Endodermal cell (in vitro differentiated cells): ENCODE measurements at regions not wholly inside any gene's neighbourhood (a gene's known extent, or its start where the extent isn't known, plus 50 kb on each side); places are given as distances from the start of the nearest gene placed in this dataset.

Experiments
- DNase-seq: peaks from one replicate; pipeline ENCODE4 v3.0.0-alpha.2; 2017
- H3K27ac ChIP-seq: 2 replicates; pipeline ENCODE4 v1.5.1; 2013; ENCODE audit warnings: mild to moderate bottlenecking, low read depth, low read length, moderate library complexity
- H3K27me3 ChIP-seq: 2 replicates; pipeline ENCODE4 v1.6.1; 2013; ENCODE audit warnings: mild to moderate bottlenecking, low read length, moderate library complexity; ENCODE audit not compliant: insufficient read depth, control insufficient read depth, poor library complexity, severe bottlenecking
- H3K36me3 ChIP-seq: 2 replicates; pipeline ENCODE4 v1.7.0; 2013; ENCODE audit warnings: mild to moderate bottlenecking, low read length, moderate library complexity; ENCODE audit not compliant: control insufficient read depth, insufficient read depth
- H3K4me1 ChIP-seq: one replicate; pipeline ENCODE4 v1.7.0; 2013; ENCODE audit warnings: low read length; ENCODE audit not compliant: control insufficient read depth, insufficient read depth
- H3K4me3 ChIP-seq: 2 replicates; pipeline ENCODE4 v1.5.1; 2013; ENCODE audit warnings: mild to moderate bottlenecking, low read length, moderate library complexity
- H3K9ac ChIP-seq: 2 replicates; pipeline ENCODE4 v1.6.1; 2013; ENCODE audit warnings: mild to moderate bottlenecking, low read length, moderate library complexity; ENCODE audit not compliant: poor library complexity, severe bottlenecking; ENCODE audit errors: extremely low read depth
- H3K9me3 ChIP-seq: 2 replicates; pipeline ENCODE4 v1.6.1; 2013; ENCODE audit warnings: mild to moderate bottlenecking, low read length, moderate library complexity; ENCODE audit not compliant: control insufficient read depth
- H3K27ac Mint-ChIP-seq: 2 replicates; pipeline ENCODE4 v1.8.0; 2020; ENCODE audit warnings: mixed read lengths
- H3K27me3 Mint-ChIP-seq: 2 replicates; pipeline ENCODE4 v1.8.0; 2021; ENCODE audit warnings: mild to moderate bottlenecking, mixed read lengths; ENCODE audit not compliant: insufficient read depth
- H3K36me3 Mint-ChIP-seq: 2 replicates; pipeline ENCODE4 v1.8.0; 2020; ENCODE audit warnings: low read depth, mixed read lengths
- H3K4me1 Mint-ChIP-seq: 2 replicates; pipeline ENCODE4 v1.8.0; 2020; ENCODE audit warnings: mixed read lengths
- H3K4me3 Mint-ChIP-seq: 2 replicates; pipeline ENCODE4 v1.8.0; 2020; ENCODE audit warnings: mild to moderate bottlenecking, moderate library complexity, mixed read lengths
- H3K9me3 Mint-ChIP-seq: 2 replicates; pipeline ENCODE4 v1.8.0; 2020; ENCODE audit warnings: mild to moderate bottlenecking, mixed read lengths
- CTCF ChIP-seq: fragments of 200-600 bp; sonication (generic); conservative IDR thresholded peaks from 2 replicates; pipeline ENCODE4 v1.5.0; 2021; ENCODE audit warnings: antibody characterized with exemption, mild to moderate bottlenecking
- WGBS, 2 experiments: methylation state at CpG; one replicate each; pipeline versions ENCODE4 v1.1.5 to v1.1.7; 2013; ENCODE audit warnings: missing lambda C conversion rate in 2 of 2, mixed read lengths in 1 of 2; ENCODE audit not compliant: insufficient coverage in 1 of 2, insufficient read length in 1 of 2; 5-methylcytosine and 5-hydroxymethylcytosine counted together

GRCh38 chr15:49734831-49735508 lies 114.1 kb downstream of the DTWD1 start:
- peaks cover 41% of the 10 kb centered on the region for H3K4me1 Mint-ChIP-seq
- Histone ChIP-seq H3K27me3 (no peaks in the 10 kb centered on the region), H3K27ac (no peak overlapping the region), H3K9ac (no peak overlapping the region), H3K4me1 (peaks cover 10% of the 10 kb centered on the region), H3K36me3 (no peaks in the 10 kb centered on the region), H3K9me3 (no peaks in the 10 kb centered on the region), H3K4me3 (no peak overlapping the region)
- TF ChIP-seq CTCF = no peak
- H3K4me3 Mint-ChIP-seq = no peak overlapping the region
- H3K27me3 Mint-ChIP-seq = no peaks in the 10 kb centered on the region
- no peaks in the 10 kb centered on the region for H3K36me3 Mint-ChIP-seq
- DNase-seq = no peak
- no peak overlapping the region for H3K27ac Mint-ChIP-seq
- H3K9me3 Mint-ChIP-seq = no peaks in the 10 kb centered on the region
- 93% methylated on average over 4 of the region's 4 CpGs; no CpG with 5 or more reads in 1 of the 2 experiments for WGBS, 2 experiments

- peaks cover 10% of the 10 kb centered on the region for H3K4me1 ChIP-seq
- H3K4me3 ChIP-seq = no peak overlapping the region
- H3K36me3 ChIP-seq = no peaks in the 10 kb centered on the region
- H3K27ac Mint-ChIP-seq = no peak overlapping the region
- no peak overlapping the region for H3K4me3 Mint-ChIP-seq
- no peaks in the 10 kb centered on the region for H3K36me3 Mint-ChIP-seq
- no peaks in the 10 kb centered on the region for H3K9me3 Mint-ChIP-seq
- no peak for DNase-seq
- H3K27ac ChIP-seq = no peak overlapping the region
- H3K4me1 Mint-ChIP-seq = peaks cover 30% of the 10 kb centered on the region
- no peak overlapping the region for H3K9ac ChIP-seq
- H3K9me3 ChIP-seq = no peaks in the 10 kb centered on the region
- TF ChIP-seq CTCF = no peak
- H3K27me3 Mint-ChIP-seq = no peaks in the 10 kb centered on the region
- no peaks in the 10 kb centered on the region for H3K27me3 ChIP-seq
These were observed 116.3 kb downstream of the DTWD1 start for GRCh38 chr15:49737127-49737526.

DNA sequence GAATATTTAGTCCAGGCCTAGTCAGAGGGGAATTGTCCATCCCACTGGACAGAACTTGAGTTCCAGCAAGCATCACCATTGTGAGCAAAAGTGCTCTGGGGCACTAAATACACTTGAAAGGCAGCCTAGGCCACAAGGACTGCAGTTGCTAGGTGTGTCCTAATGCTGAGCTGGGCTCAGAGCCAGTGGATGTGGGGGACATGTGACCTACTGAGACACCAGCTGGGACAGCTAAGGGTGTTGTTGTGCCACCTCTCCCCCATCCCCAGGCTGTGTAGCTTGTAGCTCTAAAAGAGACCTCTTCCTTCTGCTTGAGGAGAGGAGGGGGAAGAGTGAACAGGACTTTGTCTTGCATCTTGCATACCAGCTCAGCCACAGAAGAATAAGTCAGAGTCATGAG lies 120.9 kb downstream of the DTWD1 start:
- H3K9me3 ChIP-seq = no peaks in the 10 kb centered on the region

More for the DNA sequence above, 120.9 kb downstream of the DTWD1 start:
- H3K27me3 Mint-ChIP-seq = peaks cover 1% of the 10 kb centered on the region
- DNase-seq = no peak
- no peak overlapping the region for H3K4me3 Mint-ChIP-seq
- H3K4me1 Mint-ChIP-seq = peaks cover 11% of the 10 kb centered on the region
- Histone ChIP-seq H3K27me3 (no peaks in the 10 kb centered on the region), H3K9ac (no peak overlapping the region), H3K4me3 (no peak overlapping the region), H3K36me3 (no peaks in the 10 kb centered on the region), H3K4me1 (peaks cover 6% of the 10 kb centered on the region), H3K27ac (no peak overlapping the region)
- no peak for TF ChIP-seq CTCF
- no peak overlapping the region for H3K27ac Mint-ChIP-seq
- H3K36me3 Mint-ChIP-seq = no peaks in the 10 kb centered on the region
- no peaks in the 10 kb centered on the region for H3K9me3 Mint-ChIP-seq
